Activated CD4-positive, alpha-beta T cell treated with anti-CD3 and anti-CD28 coated beads for 36 hours (primary cell): ENCODE measurements at regions not wholly inside any gene's neighbourhood (a gene's known extent, or its start where the extent isn't known, plus 50 kb on each side); places are given as distances from the start of the nearest gene placed in this dataset.
"Not testable (repeated sequence)": the region's sequence is repeated elsewhere in the genome, so short reads cannot be mapped to it uniquely, and the experiment has no call there.

Experiments used
- ATAC-seq: fragments of 200-7000 bp; cut with Tn5 transposase; one replicate; pipeline ENCODE4 v1.10.0; 2021; ENCODE audit warnings: mild to moderate bottlenecking, moderate library complexity
- CTCF ChIA-PET: fragments of 350-600 bp; sonication (Branson Sonifier 250); formaldehyde crosslinking; loops from one replicate; lab custom pipeline; 2021; ENCODE audit warnings: antibody characterized with exemption; lab: Charles Lee
- POLR2A ChIA-PET: fragments of 350-600 bp; sonication (Branson Sonifier 250); formaldehyde crosslinking; loops from one replicate; lab custom pipeline; 2021; ENCODE audit warnings: antibody characterized with exemption, inconsistent platforms; lab: Charles Lee
- DNase-seq: peaks from one replicate; pipeline ENCODE4 v3.0.0-alpha.2; 2020
- H3K27ac Mint-ChIP-seq: one replicate; pipeline ENCODE4 v1.8.0; 2021; ENCODE audit warnings: mixed read lengths
- H3K27me3 Mint-ChIP-seq: one replicate; pipeline ENCODE4 v1.8.0; 2021; ENCODE audit warnings: mixed read lengths
- H3K36me3 Mint-ChIP-seq: one replicate; pipeline ENCODE4 v1.8.0; 2021; ENCODE audit warnings: low read depth, mixed read lengths
- H3K4me1 Mint-ChIP-seq: one replicate; pipeline ENCODE4 v1.8.0; 2021; ENCODE audit warnings: mixed read lengths
- H3K4me3 Mint-ChIP-seq: one replicate; pipeline ENCODE4 v1.8.0; 2021; ENCODE audit warnings: mild to moderate bottlenecking, moderate library complexity, mixed read lengths
- H3K9me3 Mint-ChIP-seq: one replicate; pipeline ENCODE4 v1.8.0; 2021; ENCODE audit warnings: low read depth, mixed read lengths
- intact Hi-C, 2 experiments: fragments of 100-400 bp; cut with DNase I in 1 of 2; cut with micrococcal nuclease in 1 of 2; formaldehyde crosslinking; loops; one replicate each; pipeline versions ENCODE4 v1.14.2 to v1.15.1; 2022 to 2024; cut with DNase I, micrococcal nuclease

GRCh38 chr6:170087941-170088581 lies 202.8 kb downstream of the DLL1 start:
- DNase-seq (peak; percentile 71), ATAC-seq (peak; percentile 67)
- intact Hi-C loops, result loop anchor here in 1 of 2 experiments (5.0 kb wide), 1 partner anchor 204 kb away; the partner anchor contains the start of gene DLL1
- Mint-ChIP-seq H3K9me3 (no peaks in the 10 kb centered on the region), H3K36me3 (no peaks in the 10 kb centered on the region), H3K4me3 (peak overlapping the region; percentile 70), H3K4me1 (peaks cover 28% of the 10 kb centered on the region), H3K27ac (peak overlapping the region; percentile 88), H3K27me3 (no peaks in the 10 kb centered on the region)
- ChIA-PET POLR2A (no interaction called here), CTCF (interaction anchor here (0.9 kb wide), 1 partner anchor 256 kb away, joined by 3 read pairs; no protein-coding TSS in a partner anchor)

GRCh38 chr6:170087421-170087780 lies 203.5 kb downstream of the DLL1 start:
- H3K27ac Mint-ChIP-seq, POLR2A ChIA-PET, H3K4me3 Mint-ChIP-seq, H3K27me3 Mint-ChIP-seq, H3K9me3 Mint-ChIP-seq, ATAC-seq, H3K36me3 Mint-ChIP-seq: not testable (repeated sequence)
- intact Hi-C loops, result loop anchor here in 1 of 2 experiments (5.0 kb wide), 1 partner anchor 205 kb away; the partner anchor contains the start of gene DLL1
- peak; percentile 23 for DNase-seq
- CTCF ChIA-PET, result interaction anchor here (0.9 kb wide), 1 partner anchor 256 kb away, joined by 3 read pairs; no protein-coding TSS in a partner anchor
- H3K4me1 Mint-ChIP-seq, result peaks cover 30% of the 10 kb centered on the region

GRCh38 chr6:170086639-170087420 lies 204.0 kb downstream of the DLL1 start:
- intact Hi-C loops, result loop anchor here in 1 of 2 experiments (5.0 kb wide), 1 partner anchor 205 kb away; the partner anchor contains the start of gene DLL1
- Mint-ChIP-seq H3K27me3 (no peaks in the 10 kb centered on the region), H3K9me3 (no peaks in the 10 kb centered on the region), H3K27ac (peak overlapping the region; percentile 66), H3K4me1 (peaks cover 31% of the 10 kb centered on the region), H3K4me3 (no peak overlapping the region), H3K36me3 (no peaks in the 10 kb centered on the region)
- no peak for ATAC-seq
- CTCF ChIA-PET, result no interaction called here
- POLR2A ChIA-PET, result no interaction called here
- DNase-seq, result no peak

GRCh38 chr6:170085475-170086401 lies 205.1 kb downstream of the DLL1 start:
- CTCF ChIA-PET, result no interaction called here
- intact Hi-C loops, result loop anchor here in 1 of 2 experiments (5.0 kb wide), 1 partner anchor 207 kb away; the partner anchor contains the start of gene DLL1
- ATAC-seq, result no peak
- Mint-ChIP-seq H3K36me3 (no peaks in the 10 kb centered on the region), H3K27ac (peak overlapping the region; percentile 68), H3K4me3 (no peak overlapping the region), H3K27me3 (no peaks in the 10 kb centered on the region), H3K4me1 (peaks cover 31% of the 10 kb centered on the region), H3K9me3 (no peaks in the 10 kb centered on the region)
- POLR2A ChIA-PET, result no interaction called here
- DNase-seq, result no peak

GRCh38 chr6:170084166-170084730 lies 206.6 kb downstream of the DLL1 start:
- ChIA-PET CTCF (no interaction called here), POLR2A (no interaction called here)
- H3K4me1 Mint-ChIP-seq, result peaks cover 17% of the 10 kb centered on the region
- H3K27ac Mint-ChIP-seq, result no peak overlapping the region
- H3K36me3 Mint-ChIP-seq, result no peaks in the 10 kb centered on the region
- intact Hi-C loops, result no loop called here
- ATAC-seq, result no peak
- H3K4me3 Mint-ChIP-seq, result no peak overlapping the region
- no peak for DNase-seq
- H3K9me3 Mint-ChIP-seq, result peaks cover under 1% of the 10 kb centered on the region
- peaks cover under 1% of the 10 kb centered on the region for H3K27me3 Mint-ChIP-seq

- intact Hi-C loops, result no loop called here
- ChIA-PET CTCF (no interaction called here), POLR2A (no interaction called here)
- peaks cover 9% of the 10 kb centered on the region for H3K4me1 Mint-ChIP-seq
- DNase-seq, result no peak
- H3K9me3 Mint-ChIP-seq, result peaks cover 3% of the 10 kb centered on the region
- H3K27ac Mint-ChIP-seq, result peak overlapping the region; percentile 24
- no peaks in the 10 kb centered on the region for H3K36me3 Mint-ChIP-seq
- no peak for ATAC-seq
- no peak overlapping the region for H3K4me3 Mint-ChIP-seq
- H3K27me3 Mint-ChIP-seq, result peaks cover 4% of the 10 kb centered on the region
Measured at GRCh38 chr6:170083236-170084051, 207.4 kb downstream of the DLL1 start.

GRCh38 chr6:170082531-170083187 lies 208.2 kb downstream of the DLL1 start:
- CTCF ChIA-PET, result no interaction called here
- peaks cover 3% of the 10 kb centered on the region for H3K9me3 Mint-ChIP-seq
- H3K36me3 Mint-ChIP-seq, result no peaks in the 10 kb centered on the region
- peaks cover 4% of the 10 kb centered on the region for H3K27me3 Mint-ChIP-seq
- peak overlapping the region; percentile 24 for H3K27ac Mint-ChIP-seq
- DNase-seq, result peak; percentile 23
- POLR2A ChIA-PET, result no interaction called here
- peaks cover 3% of the 10 kb centered on the region for H3K4me1 Mint-ChIP-seq
- intact Hi-C loops, result no loop called here
- H3K4me3 Mint-ChIP-seq, result no peak overlapping the region
- ATAC-seq, result peak; percentile 74

- Mint-ChIP-seq H3K9me3 (peaks cover 3% of the 10 kb centered on the region), H3K36me3 (no peaks in the 10 kb centered on the region), H3K4me1 (peaks cover 3% of the 10 kb centered on the region), H3K4me3 (no peak overlapping the region), H3K27ac (no peak overlapping the region), H3K27me3 (peaks cover 4% of the 10 kb centered on the region)
- ChIA-PET CTCF (no interaction called here), POLR2A (no interaction called here)
- intact Hi-C loops, result no loop called here
- DNase-seq, result no peak
- ATAC-seq, result no peak
Measured at GRCh38 chr6:170082067-170082466, 208.8 kb downstream of the DLL1 start.

- peaks cover 4% of the 10 kb centered on the region for H3K27me3 Mint-ChIP-seq
- POLR2A ChIA-PET, result no interaction called here
- intact Hi-C loops, result no loop called here
- CTCF ChIA-PET, result no interaction called here
- H3K4me1 Mint-ChIP-seq, result peaks cover 3% of the 10 kb centered on the region
- H3K9me3 Mint-ChIP-seq, result peaks cover 3% of the 10 kb centered on the region
- no peak overlapping the region for H3K4me3 Mint-ChIP-seq
- no peak overlapping the region for H3K27ac Mint-ChIP-seq
- ATAC-seq, result no peak
- DNase-seq, result no peak
- no peaks in the 10 kb centered on the region for H3K36me3 Mint-ChIP-seq
Measured at GRCh38 chr6:170081556-170081955, 209.3 kb downstream of the DLL1 start.

GRCh38 chr6:170080828-170081371 lies 210.0 kb downstream of the DLL1 start:
- intact Hi-C loops, result no loop called here
- DNase-seq (no peak), ATAC-seq (no peak)
- Mint-ChIP-seq H3K27ac (no peak overlapping the region), H3K4me3 (no peak overlapping the region), H3K9me3 (peaks cover 3% of the 10 kb centered on the region), H3K27me3 (peaks cover 4% of the 10 kb centered on the region), H3K4me1 (peaks cover 3% of the 10 kb centered on the region), H3K36me3 (no peaks in the 10 kb centered on the region)
- CTCF ChIA-PET, result no interaction called here
- POLR2A ChIA-PET, result no interaction called here
